Activated CD4-positive, alpha-beta T cell treated with anti-CD3 and anti-CD28 coated beads, Interleukin-2, amount 10 ng/mL, durations not matched to agents 24 days and 14 days (primary cell): ENCODE measurements at regions not wholly inside any gene's neighbourhood (a gene's known extent, or its start where the extent isn't known, plus 50 kb on each side); places are given as distances from the start of the nearest gene placed in this dataset.
A peak's percentile ranks its signal among the peaks of the same experiment; 100 is the strongest.

Experiments used
- DNase-seq: peaks from one replicate; pipeline ENCODE4 v3.0.0; 2022
- H3K27ac Mint-ChIP-seq: one replicate; pipeline ENCODE4 v1.8.0; 2022; ENCODE audit warnings: mild to moderate bottlenecking, mixed read lengths
- H3K27me3 Mint-ChIP-seq: one replicate; pipeline ENCODE4 v1.8.0; 2022; ENCODE audit warnings: mixed read lengths
- H3K36me3 Mint-ChIP-seq: one replicate; pipeline ENCODE4 v1.8.0; 2022; ENCODE audit warnings: low read depth, mild to moderate bottlenecking, mixed read lengths
- H3K4me1 Mint-ChIP-seq: one replicate; pipeline ENCODE4 v1.8.0; 2021; ENCODE audit warnings: mixed read lengths
- H3K4me3 Mint-ChIP-seq: one replicate; pipeline ENCODE4 v1.8.0; 2022; ENCODE audit warnings: mild to moderate bottlenecking, moderate library complexity, mixed read lengths
- H3K9me3 Mint-ChIP-seq: one replicate; pipeline ENCODE4 v1.8.0; 2021; ENCODE audit warnings: mixed read lengths
- intact Hi-C: fragments of 100-400 bp; cut with micrococcal nuclease; formaldehyde crosslinking; loops from one replicate; pipeline ENCODE4 v1.15.1; 2023

- Mint-ChIP-seq H3K4me1 (peaks cover 14% of the 10 kb centered on the region), H3K27me3 (peaks cover 15% of the 10 kb centered on the region), H3K36me3 (no peaks in the 10 kb centered on the region), H3K27ac (no peak overlapping the region), H3K9me3 (peaks cover 5% of the 10 kb centered on the region), H3K4me3 (no peak overlapping the region)
- intact Hi-C loops = loop anchor here (10.0 kb wide), 2 partner anchors 97 to 527 kb away; partner anchors contain the start of gene SIPA1L1
- DNase-seq = no peak
These were observed 80.0 kb upstream of the RGS6 start for GRCh38 chr14:71852181-71852580.

- H3K4me3 Mint-ChIP-seq = no peak overlapping the region
- H3K9me3 Mint-ChIP-seq = peaks cover 10% of the 10 kb centered on the region
- peaks cover 28% of the 10 kb centered on the region for H3K27me3 Mint-ChIP-seq
- H3K27ac Mint-ChIP-seq = no peak overlapping the region
- intact Hi-C loops = loop anchor here (10.0 kb wide), 2 partner anchors 101 to 531 kb away; partner anchors contain the start of gene SIPA1L1
- H3K4me1 Mint-ChIP-seq = peaks cover 17% of the 10 kb centered on the region
- no peaks in the 10 kb centered on the region for H3K36me3 Mint-ChIP-seq
- peak; percentile 86 for DNase-seq
These were observed 76.7 kb upstream of the RGS6 start for GRCh38 chr14:71855399-71856036.

- intact Hi-C loops = loop anchor here (10.0 kb wide), 2 partner anchors 102 to 532 kb away; partner anchors contain the start of gene SIPA1L1
- peaks cover 15% of the 10 kb centered on the region for H3K9me3 Mint-ChIP-seq
- peaks cover 17% of the 10 kb centered on the region for H3K4me1 Mint-ChIP-seq
- H3K36me3 Mint-ChIP-seq = no peaks in the 10 kb centered on the region
- peak; percentile 65 for DNase-seq
- H3K27ac Mint-ChIP-seq = no peak overlapping the region
- peaks cover 33% of the 10 kb centered on the region for H3K27me3 Mint-ChIP-seq
- H3K4me3 Mint-ChIP-seq = peak overlapping the region; percentile 2
These were observed 75.9 kb upstream of the RGS6 start for GRCh38 chr14:71856199-71856919.

GRCh38 chr14:71863049-71863448 lies 69.2 kb upstream of the RGS6 start:
- intact Hi-C loops = no loop called here
- H3K27me3 Mint-ChIP-seq = peaks cover 34% of the 10 kb centered on the region
- no peak overlapping the region for H3K27ac Mint-ChIP-seq
- no peak for DNase-seq
- H3K36me3 Mint-ChIP-seq = no peaks in the 10 kb centered on the region
- H3K4me3 Mint-ChIP-seq = no peak overlapping the region
- peaks cover 3% of the 10 kb centered on the region for H3K4me1 Mint-ChIP-seq
- peaks cover 14% of the 10 kb centered on the region for H3K9me3 Mint-ChIP-seq

- Mint-ChIP-seq H3K27ac (no peak overlapping the region), H3K27me3 (peaks cover 32% of the 10 kb centered on the region), H3K36me3 (no peaks in the 10 kb centered on the region), H3K4me1 (peaks cover 2% of the 10 kb centered on the region), H3K9me3 (peaks cover 10% of the 10 kb centered on the region), H3K4me3 (no peak overlapping the region)
- DNase-seq = no peak
- intact Hi-C loops = no loop called here
These were observed 68.5 kb upstream of the RGS6 start for GRCh38 chr14:71863766-71864165.
